CD14-positive monocyte (primary cell): ENCODE measurements at regions not wholly inside any gene's neighbourhood (a gene's known extent, or its start where the extent isn't known, plus 50 kb on each side); places are given as distances from the start of the nearest gene placed in this dataset.
A peak's percentile ranks its signal among the peaks of the same experiment; 100 is the strongest.
"Not testable (repeated sequence)": the region's sequence is repeated elsewhere in the genome, so short reads cannot be mapped to it uniquely, and the experiment has no call there.

Source experiments
- DNase-seq, 3 donors: peaks; one replicate each; pipeline ENCODE4 v3.0.0-alpha.2; 2011 to 2022
- H2AFZ ChIP-seq: 2 replicates; pipeline ENCODE4 v1.6.0; 2012; ENCODE audit warnings: mild to moderate bottlenecking, low read depth, low read length, inconsistent platforms; ENCODE audit not compliant: insufficient read depth, poor library complexity, severe bottlenecking
- H3K27ac ChIP-seq, 2 donors: 1 replicate in 1 of 2; 2 replicates in 1 of 2; pipeline ENCODE4 v1.5.1; 2012 to 2013; ENCODE audit warnings: low read length in 2 of 2, control low read depth in 1 of 2, inconsistent platforms in 1 of 2, low read depth in 1 of 2, mild to moderate bottlenecking in 1 of 2
- H3K27me3 ChIP-seq, 2 donors: one replicate each; pipeline versions ENCODE4 v1.6.0 to v1.6.1; 2011 to 2013; ENCODE audit warnings: low read length in 2 of 2; ENCODE audit not compliant: control insufficient read depth in 2 of 2, insufficient read depth in 2 of 2
- H3K36me3 ChIP-seq, 2 donors: replicated peaks in 1 of 2; 1 replicate in 1 of 2; 2 replicates in 1 of 2; pipeline versions ENCODE4 v1.5.1 to v1.6.1; 2012 to 2013; ENCODE audit warnings: low read length in 2 of 2, control low read depth in 1 of 2, inconsistent platforms in 1 of 2, mild to moderate bottlenecking in 1 of 2; ENCODE audit not compliant: insufficient read depth in 2 of 2, control insufficient read depth in 1 of 2
- H3K4me1 ChIP-seq, 2 donors: 1 replicate in 1 of 2; 2 replicates in 1 of 2; pipeline versions ENCODE4 v1.5.1 to v1.6.1; 2012 to 2013; ENCODE audit warnings: low read length in 2 of 2, control low read depth in 1 of 2, inconsistent platforms in 1 of 2, mild to moderate bottlenecking in 1 of 2, moderate library complexity in 1 of 2; ENCODE audit not compliant: insufficient read depth in 2 of 2, control insufficient read depth in 1 of 2
- H3K4me2 ChIP-seq: replicated peaks from 2 replicates; pipeline ENCODE3; 2012; ENCODE audit warnings: low read length, moderate library complexity, mild to moderate bottlenecking; ENCODE audit not compliant: poor library complexity, severe bottlenecking; ENCODE audit errors: extremely low read depth
- H3K4me3 ChIP-seq, 3 experiments: fragments of 200-600 bp in 1 of 3; sonication (generic) in 1 of 3; replicated peaks in 1 of 3; 1 replicate in 2 of 3; 2 replicates in 1 of 3; pipeline ENCODE4 v1.5.1; 2011 to 2013; ENCODE audit warnings: low read length in 3 of 3, mild to moderate bottlenecking in 3 of 3, control low read depth in 2 of 3, low read depth in 2 of 3, inconsistent platforms in 1 of 3, moderate library complexity in 1 of 3
- H3K79me2 ChIP-seq: 2 replicates; pipeline ENCODE4 v1.6.0; 2012; ENCODE audit warnings: mild to moderate bottlenecking, control low read depth, inconsistent platforms, low read length, moderate library complexity; ENCODE audit not compliant: insufficient read depth
- H3K9ac ChIP-seq: 2 replicates; pipeline ENCODE4 v1.6.0; 2017; ENCODE audit warnings: low read length, mild to moderate bottlenecking; ENCODE audit not compliant: insufficient read depth, poor library complexity, severe bottlenecking
- H3K9me3 ChIP-seq, 2 donors: replicated peaks in 1 of 2; 1 replicate in 1 of 2; 2 replicates in 1 of 2; pipeline versions ENCODE4 v1.5.1 to v1.6.1; 2012 to 2013; ENCODE audit warnings: low read length in 2 of 2, control low read depth in 1 of 2; ENCODE audit not compliant: control insufficient read depth in 1 of 2, insufficient read depth in 1 of 2
- H4K20me1 ChIP-seq: 2 replicates; pipeline ENCODE4 v1.6.0; 2012; ENCODE audit warnings: mild to moderate bottlenecking, low read length, control low read depth, moderate library complexity; ENCODE audit not compliant: insufficient read depth
- H3K27ac Mint-ChIP-seq, 7 donors: one replicate each; pipeline ENCODE4 v1.8.0; 2020; ENCODE audit warnings: mild to moderate bottlenecking in 7 of 7, mixed read lengths in 7 of 7, moderate library complexity in 6 of 7, inconsistent platforms in 2 of 7
- H3K27me3 Mint-ChIP-seq, 3 donors: one replicate each; pipeline ENCODE4 v1.8.0; 2021 to 2022; ENCODE audit warnings: low read depth in 3 of 3, mild to moderate bottlenecking in 3 of 3, mixed read lengths in 3 of 3, moderate library complexity in 3 of 3, inconsistent platforms in 1 of 3
- H3K36me3 Mint-ChIP-seq, 2 donors: one replicate each; pipeline ENCODE4 v1.8.0; 2020; ENCODE audit warnings: mixed read lengths in 2 of 2, inconsistent platforms in 1 of 2, mild to moderate bottlenecking in 1 of 2
- H3K4me1 Mint-ChIP-seq: one replicate; pipeline ENCODE4 v1.8.0; 2020; ENCODE audit warnings: mild to moderate bottlenecking, mixed read lengths
- H3K4me3 Mint-ChIP-seq, 2 donors: one replicate each; pipeline ENCODE4 v1.8.0; 2020; ENCODE audit warnings: mild to moderate bottlenecking in 2 of 2, mixed read lengths in 2 of 2, moderate library complexity in 1 of 2
- H3K9me3 Mint-ChIP-seq, 7 donors: one replicate each; pipeline ENCODE4 v1.8.0; 2020 to 2022; ENCODE audit warnings: mixed read lengths in 7 of 7, mild to moderate bottlenecking in 6 of 7, moderate library complexity in 6 of 7, inconsistent platforms in 2 of 7
- CTCF ChIP-seq: fragments of 200-600 bp; IDR thresholded peaks from one replicate; pipeline ENCODE4 v1.8.0; 2022; ENCODE audit warnings: antibody characterized with exemption, mild to moderate bottlenecking
- WGBS: methylation state at CpG from one replicate; pipeline ENCODE4 v1.1.5; 2013; ENCODE audit warnings: missing lambda C conversion rate; ENCODE audit not compliant: insufficient coverage; 5-methylcytosine and 5-hydroxymethylcytosine counted together
- intact Hi-C, 2 donors: fragments of 100-400 bp; cut with micrococcal nuclease; formaldehyde crosslinking; loops; one replicate each; pipeline versions ENCODE4 v1.15.0 to v1.15.1; 2023

GRCh38 chr16:55019419-55020131 lies 88.9 kb downstream of the IRX5 start:
- H3K4me2 ChIP-seq: no peak overlapping the region
- no peak for DNase-seq
- Mint-ChIP-seq H3K4me1 (peaks cover 1% of the 10 kb centered on the region), H3K9me3 (peaks cover 2 to 14% (median 9%) of the 10 kb centered on the region in 7 donors), H3K36me3 (no peaks in the 10 kb centered on the region), H3K27me3 (peaks cover 7 to 20% (median 14%) of the 10 kb centered on the region in 3 donors), H3K27ac (no peak overlapping the region), H3K4me3 (no peak overlapping the region)
- H3K79me2 ChIP-seq: no peaks in the 10 kb centered on the region
- no peaks in the 10 kb centered on the region for H4K20me1 ChIP-seq
- peaks cover 0 to 5% of the 10 kb centered on the region in 2 donors for H3K9me3 ChIP-seq
- H3K36me3 ChIP-seq: no peaks in the 10 kb centered on the region
- no peak overlapping the region for H2AFZ ChIP-seq
- intact Hi-C loops: no loop called here
- peaks cover 2 to 3% of the 10 kb centered on the region in 2 donors for H3K27me3 ChIP-seq
- no peak for TF ChIP-seq CTCF
- 97% methylated on average over 9 of the region's 9 CpGs for WGBS
- no peak overlapping the region for H3K9ac ChIP-seq
- H3K27ac ChIP-seq: no peak overlapping the region
- H3K4me1 ChIP-seq: no peaks in the 10 kb centered on the region
- no peak overlapping the region for H3K4me3 ChIP-seq

- intact Hi-C loops: no loop called here
- no peaks in the 10 kb centered on the region for H3K4me1 ChIP-seq
- Mint-ChIP-seq H3K27ac (no peak overlapping the region), H3K4me1 (peaks cover 1% of the 10 kb centered on the region), H3K9me3 (peaks cover 5 to 19% (median 11%) of the 10 kb centered on the region in 7 donors), H3K27me3 (peaks cover 11 to 15% (median 12%) of the 10 kb centered on the region in 3 donors), H3K36me3 (no peaks in the 10 kb centered on the region), H3K4me3 (peak overlapping the region in 1 of 2 donors; percentile 26)
- H3K9ac ChIP-seq: no peak overlapping the region
- no peaks in the 10 kb centered on the region for H3K79me2 ChIP-seq
- 62% methylated on average over 5 of the region's 11 CpGs for WGBS
- no peaks in the 10 kb centered on the region for H4K20me1 ChIP-seq
- TF ChIP-seq CTCF: no peak
- no peak overlapping the region for H2AFZ ChIP-seq
- no peak for DNase-seq
- H3K9me3 ChIP-seq: peaks cover 0 to 5% of the 10 kb centered on the region in 2 donors
- H3K36me3 ChIP-seq: no peaks in the 10 kb centered on the region
- no peak overlapping the region for H3K4me3 ChIP-seq
- H3K27ac ChIP-seq: no peak overlapping the region
- peaks cover 2 to 3% of the 10 kb centered on the region in 2 donors for H3K27me3 ChIP-seq
- no peak overlapping the region for H3K4me2 ChIP-seq
These were observed 91.2 kb downstream of the IRX5 start for GRCh38 chr16:55021595-55022475.

DNA sequence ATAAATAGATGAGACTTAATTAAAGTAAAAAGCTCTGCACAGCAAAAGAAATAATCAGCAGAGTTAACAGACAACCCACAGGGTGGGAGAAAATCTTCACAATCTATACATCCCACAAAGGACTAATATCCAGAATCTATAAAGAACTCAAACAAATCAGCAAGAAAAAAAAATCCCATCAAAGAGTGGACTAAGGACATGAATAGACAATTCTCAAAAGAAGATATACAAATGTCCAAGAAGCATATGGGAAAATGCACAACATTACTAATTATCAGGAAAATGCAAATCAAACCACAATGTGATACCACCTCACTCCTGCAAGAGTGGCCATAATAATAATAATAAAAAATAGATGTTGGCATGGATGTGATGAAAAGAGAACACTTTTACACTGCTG lies 96.6 kb downstream of the IRX5 start:
- H3K4me3 Mint-ChIP-seq, H3K79me2 ChIP-seq, intact Hi-C loops, H3K9ac ChIP-seq, DNase-seq, H3K4me1 Mint-ChIP-seq, H3K9me3 ChIP-seq, H3K36me3 ChIP-seq, H3K27me3 ChIP-seq, H3K4me3 ChIP-seq, H3K36me3 Mint-ChIP-seq, H3K27ac Mint-ChIP-seq, H2AFZ ChIP-seq, H3K4me2 ChIP-seq, H4K20me1 ChIP-seq, H3K27ac ChIP-seq, H3K4me1 ChIP-seq: not testable (repeated sequence)
- Mint-ChIP-seq H3K27me3 (peaks cover 6 to 11% (median 9%) of the 10 kb centered on the region in 3 donors), H3K9me3 (peaks cover 0 to 13% (median 5%) of the 10 kb centered on the region in 7 donors)
